Rectal smooth muscle tissue (tissue), 1 donor: ENCODE measurements at regions not wholly inside any gene's neighbourhood (a gene's known extent, or its start where the extent isn't known, plus 50 kb on each side); places are given as distances from the start of the nearest gene placed in this dataset.
"Not testable (repeated sequence)": the region's sequence is repeated elsewhere in the genome, so short reads cannot be mapped to it uniquely, and the experiment has no call there.

Experiments used
- H3K27ac ChIP-seq: one replicate; pipeline ENCODE4 v1.7.0; 2013; ENCODE audit warnings: low read depth, low read length, inconsistent platforms
- H3K27me3 ChIP-seq: one replicate; pipeline ENCODE4 v1.7.0; 2013; ENCODE audit warnings: low read length; ENCODE audit not compliant: control insufficient read depth, insufficient read depth
- H3K36me3 ChIP-seq: one replicate; pipeline ENCODE4 v1.7.0; 2013; ENCODE audit warnings: low read length; ENCODE audit not compliant: control insufficient read depth, insufficient read depth
- H3K4me1 ChIP-seq: one replicate; pipeline ENCODE4 v1.7.0; 2013; ENCODE audit warnings: low read length; ENCODE audit not compliant: control insufficient read depth, insufficient read depth
- H3K4me3 ChIP-seq: one replicate; pipeline ENCODE4 v1.7.0; 2013; ENCODE audit warnings: low read length
- H3K9ac ChIP-seq: one replicate; pipeline ENCODE4 v1.7.0; 2013; ENCODE audit warnings: low read length

DNA sequence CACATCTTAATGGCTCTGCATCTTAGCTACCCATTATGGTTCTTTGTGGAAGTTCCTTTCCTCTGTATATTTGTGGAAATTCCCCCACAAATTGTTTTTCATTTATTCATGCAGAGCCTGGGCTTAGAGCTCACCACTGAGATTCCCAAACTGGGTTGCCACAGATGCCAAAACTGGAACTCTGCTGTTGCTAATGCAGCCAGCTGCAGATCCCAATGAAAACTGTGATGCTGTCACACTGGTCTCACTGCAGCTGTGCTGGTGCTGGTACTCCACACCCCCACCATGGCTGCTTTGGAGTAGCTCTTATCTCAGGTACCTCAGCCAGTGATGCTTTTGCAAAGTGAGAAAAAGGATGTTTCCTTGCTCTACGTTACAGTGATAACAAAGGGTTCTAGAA lies 87.7 kb downstream of the DCK start:
- Histone ChIP-seq H3K4me1 (no peaks in the 10 kb centered on the region), H3K36me3 (no peaks in the 10 kb centered on the region), H3K9ac (no peak overlapping the region), H3K27me3 (no peaks in the 10 kb centered on the region), H3K27ac (no peak overlapping the region), H3K4me3 (no peak overlapping the region)

GRCh38 chr4:71093745-71094144 lies 100.3 kb downstream of the DCK start:
- Histone ChIP-seq H3K9ac (no peak overlapping the region), H3K27ac (no peak overlapping the region), H3K4me1 (no peaks in the 10 kb centered on the region), H3K4me3 (no peak overlapping the region), H3K27me3 (no peaks in the 10 kb centered on the region), H3K36me3 (no peaks in the 10 kb centered on the region)

GRCh38 chr4:71094201-71094600 lies 100.8 kb downstream of the DCK start:
- no peaks in the 10 kb centered on the region for H3K4me1 ChIP-seq
- H3K27ac ChIP-seq = no peak overlapping the region
- no peaks in the 10 kb centered on the region for H3K36me3 ChIP-seq
- H3K4me3 ChIP-seq = no peak overlapping the region
- no peaks in the 10 kb centered on the region for H3K27me3 ChIP-seq
- no peak overlapping the region for H3K9ac ChIP-seq

DNA sequence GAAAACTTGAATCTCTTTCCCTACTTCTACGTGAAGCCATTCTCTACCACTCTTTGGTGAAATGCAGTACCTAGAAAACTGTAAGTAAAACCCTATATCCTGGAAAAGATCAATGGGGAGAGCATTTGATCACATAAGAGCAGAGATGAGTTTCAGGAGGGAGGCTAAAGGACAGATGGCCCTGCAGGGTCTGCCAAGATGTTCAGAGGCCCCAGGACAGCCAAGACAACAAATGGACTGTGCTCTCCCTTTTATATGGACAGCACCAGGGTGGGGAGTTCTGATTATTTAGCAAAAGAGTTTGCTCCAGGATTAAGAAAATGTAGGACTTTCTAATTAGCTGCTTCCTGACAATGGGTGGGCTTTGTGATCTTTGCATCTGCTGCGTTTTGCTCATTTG lies 101.7 kb downstream of the DCK start:
- Histone ChIP-seq H3K27ac (no peak overlapping the region), H3K4me1 (no peaks in the 10 kb centered on the region), H3K27me3 (no peaks in the 10 kb centered on the region), H3K9ac (no peak overlapping the region), H3K4me3 (no peak overlapping the region), H3K36me3 (no peaks in the 10 kb centered on the region)

GRCh38 chr4:71095545-71095944 lies 102.1 kb downstream of the DCK start:
- no peak overlapping the region for H3K9ac ChIP-seq
- no peaks in the 10 kb centered on the region for H3K27me3 ChIP-seq
- H3K27ac ChIP-seq = no peak overlapping the region
- H3K4me3 ChIP-seq = no peak overlapping the region
- no peaks in the 10 kb centered on the region for H3K36me3 ChIP-seq
- no peaks in the 10 kb centered on the region for H3K4me1 ChIP-seq

- no peak overlapping the region for H3K9ac ChIP-seq
- no peaks in the 10 kb centered on the region for H3K27me3 ChIP-seq
- no peaks in the 10 kb centered on the region for H3K4me1 ChIP-seq
- no peak overlapping the region for H3K4me3 ChIP-seq
- H3K36me3 ChIP-seq = no peaks in the 10 kb centered on the region
- H3K27ac ChIP-seq = no peak overlapping the region
Observed at GRCh38 chr4:71107726-71108125, 114.3 kb downstream of the DCK start.

- Histone ChIP-seq H3K36me3 (no peaks in the 10 kb centered on the region), H3K27me3 (no peaks in the 10 kb centered on the region), H3K4me3 (no peak overlapping the region), H3K27ac (no peak overlapping the region), H3K9ac (no peak overlapping the region), H3K4me1 (no peaks in the 10 kb centered on the region)
Observed at GRCh38 chr4:71110499-71110898, 117.0 kb downstream of the DCK start.

GRCh38 chr4:71111133-71111532 lies 117.7 kb downstream of the DCK start:
- H3K27ac ChIP-seq, H3K27me3 ChIP-seq, H3K4me3 ChIP-seq, H3K4me1 ChIP-seq, H3K36me3 ChIP-seq, H3K9ac ChIP-seq: not testable (repeated sequence)

- no peak overlapping the region for H3K4me3 ChIP-seq
- H3K27me3 ChIP-seq = no peaks in the 10 kb centered on the region
- no peak overlapping the region for H3K9ac ChIP-seq
- H3K36me3 ChIP-seq = no peaks in the 10 kb centered on the region
- no peak overlapping the region for H3K27ac ChIP-seq
- H3K4me1 ChIP-seq = no peaks in the 10 kb centered on the region
Observed at GRCh38 chr4:71113294-71113693, 119.8 kb downstream of the DCK start.

GRCh38 chr4:71120831-71121524 lies 127.5 kb downstream of the DCK start:
- Histone ChIP-seq H3K27ac (no peak overlapping the region), H3K9ac (no peak overlapping the region), H3K27me3 (no peaks in the 10 kb centered on the region), H3K4me3 (no peak overlapping the region), H3K4me1 (no peaks in the 10 kb centered on the region), H3K36me3 (no peaks in the 10 kb centered on the region)

- no peaks in the 10 kb centered on the region for H3K4me1 ChIP-seq
- H3K27ac ChIP-seq = no peak overlapping the region
- H3K36me3 ChIP-seq = no peaks in the 10 kb centered on the region
- no peaks in the 10 kb centered on the region for H3K27me3 ChIP-seq
- no peak overlapping the region for H3K4me3 ChIP-seq
- H3K9ac ChIP-seq = no peak overlapping the region
Observed at GRCh38 chr4:71123951-71124350, 130.5 kb downstream of the DCK start.

- Histone ChIP-seq H3K4me1 (no peaks in the 10 kb centered on the region), H3K27ac (no peak overlapping the region), H3K9ac (no peak overlapping the region), H3K36me3 (no peaks in the 10 kb centered on the region), H3K27me3 (no peaks in the 10 kb centered on the region), H3K4me3 (no peak overlapping the region)
Observed at GRCh38 chr4:71125137-71125536, 131.7 kb downstream of the DCK start.

DNA sequence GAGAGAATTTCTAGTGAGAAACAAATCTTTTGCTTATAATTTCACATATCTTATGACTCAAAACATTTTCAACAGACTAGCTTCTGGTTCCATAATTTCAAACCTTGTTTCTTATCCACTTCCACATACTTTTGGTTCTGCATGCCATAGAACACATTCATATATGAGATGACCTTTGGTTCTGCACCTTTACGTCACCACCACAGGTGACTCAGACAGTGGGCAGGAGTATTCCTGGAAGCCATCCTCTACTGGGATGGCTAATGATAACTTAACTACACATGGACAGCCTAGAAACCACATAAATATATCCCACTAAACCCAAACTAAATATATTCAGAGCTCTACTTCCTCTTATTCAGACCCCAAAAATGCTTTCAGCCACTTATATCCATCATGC lies 133.3 kb downstream of the DCK start:
- no peaks in the 10 kb centered on the region for H3K36me3 ChIP-seq
- no peak overlapping the region for H3K4me3 ChIP-seq
- H3K27me3 ChIP-seq = no peaks in the 10 kb centered on the region
- no peaks in the 10 kb centered on the region for H3K4me1 ChIP-seq
- H3K9ac ChIP-seq = no peak overlapping the region
- no peak overlapping the region for H3K27ac ChIP-seq
